ENCODE measurements at regions not wholly inside any gene's neighbourhood (a gene's known extent, or its start where the extent isn't known, plus 50 kb on each side); places are given as distances from the start of the nearest gene placed in this dataset.

DNA sequence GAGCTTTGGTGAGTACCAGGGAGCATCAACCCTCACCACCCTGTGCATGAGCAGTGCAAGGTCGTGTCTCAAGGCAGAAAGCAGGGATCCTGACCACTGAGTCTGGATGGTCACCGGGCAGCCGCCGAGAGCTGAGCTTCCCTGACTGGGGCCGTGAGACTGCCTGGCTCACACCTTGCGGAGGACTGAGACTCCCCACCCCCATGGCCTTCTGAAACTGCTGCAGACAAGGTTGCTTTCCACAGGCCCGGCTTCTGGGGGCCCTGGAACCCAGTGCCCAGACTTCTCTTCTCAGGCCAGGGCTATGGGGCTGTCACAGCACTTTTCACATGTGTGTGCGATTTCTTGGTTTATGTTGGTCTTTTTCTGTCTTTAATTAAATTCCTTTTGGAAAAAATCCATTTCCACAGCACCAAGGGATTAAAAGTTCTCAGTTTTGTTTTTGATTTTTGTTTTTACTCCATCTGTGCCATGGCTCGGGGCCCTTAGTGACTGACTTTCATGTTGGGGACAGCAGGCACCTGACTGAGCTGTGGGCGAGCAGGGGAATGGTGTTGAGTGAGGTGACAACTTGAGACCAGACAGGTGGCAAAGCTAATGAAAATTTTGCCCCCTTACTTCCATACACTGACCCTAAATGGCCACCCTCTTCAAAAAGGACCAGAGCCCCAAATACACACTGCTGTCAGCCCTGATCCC lies 297.9 kb downstream of the CYP26B1 start:
- H2AFZ ChIP-seq (ENCODE audit: low read depth, low read length, severe bottlenecking), result no peak overlapping the region
- no peaks in the 10 kb centered on the region for H3K27me3 ChIP-seq (ENCODE audit: low read length)
- H4K20me1 ChIP-seq (ENCODE audit: low read depth, low read length), result no peaks in the 10 kb centered on the region
- H3K27ac ChIP-seq (ENCODE audit: low read depth, low read length), result no peak overlapping the region
- H3K9ac ChIP-seq (ENCODE audit: low read length), result no peak overlapping the region
- H3K79me2 ChIP-seq (ENCODE audit: insufficient read depth, low read length), result no peaks in the 10 kb centered on the region
- no peaks in the 10 kb centered on the region for H3K9me3 ChIP-seq (ENCODE audit: insufficient read depth, low read length)
- TF ChIP-seq, protein P1, sequence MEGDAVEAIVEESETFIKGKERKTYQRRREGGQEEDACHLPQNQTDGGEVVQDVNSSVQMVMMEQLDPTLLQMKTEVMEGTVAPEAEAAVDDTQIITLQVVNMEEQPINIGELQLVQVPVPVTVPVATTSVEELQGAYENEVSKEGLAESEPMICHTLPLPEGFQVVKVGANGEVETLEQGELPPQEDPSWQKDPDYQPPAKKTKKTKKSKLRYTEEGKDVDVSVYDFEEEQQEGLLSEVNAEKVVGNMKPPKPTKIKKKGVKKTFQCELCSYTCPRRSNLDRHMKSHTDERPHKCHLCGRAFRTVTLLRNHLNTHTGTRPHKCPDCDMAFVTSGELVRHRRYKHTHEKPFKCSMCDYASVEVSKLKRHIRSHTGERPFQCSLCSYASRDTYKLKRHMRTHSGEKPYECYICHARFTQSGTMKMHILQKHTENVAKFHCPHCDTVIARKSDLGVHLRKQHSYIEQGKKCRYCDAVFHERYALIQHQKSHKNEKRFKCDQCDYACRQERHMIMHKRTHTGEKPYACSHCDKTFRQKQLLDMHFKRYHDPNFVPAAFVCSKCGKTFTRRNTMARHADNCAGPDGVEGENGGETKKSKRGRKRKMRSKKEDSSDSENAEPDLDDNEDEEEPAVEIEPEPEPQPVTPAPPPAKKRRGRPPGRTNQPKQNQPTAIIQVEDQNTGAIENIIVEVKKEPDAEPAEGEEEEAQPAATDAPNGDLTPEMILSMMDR (IDR thresholded peaks at IDR 0.05; ENCODE audit: insufficient read depth, low read length, poor library complexity, severe bottlenecking), result no peak
- no peak for TF ChIP-seq EZH2phosphoT487 (conservative IDR thresholded peaks at IDR 0.05; ENCODE audit: low read length)
- no peaks in the 10 kb centered on the region for H3K36me3 ChIP-seq (ENCODE audit: low read length)
- H3K9me2 ChIP-seq (replicated peaks; ENCODE audit: insufficient read depth, low read length), result no peaks in the 10 kb centered on the region
- H3K4me2 ChIP-seq (ENCODE audit: low read depth, low read length, poor library complexity, severe bottlenecking), result no peak overlapping the region
- no peaks in the 10 kb centered on the region for H3F3A ChIP-seq (ENCODE audit: insufficient read depth)
- no peak overlapping the region for H3K4me3 ChIP-seq (ENCODE audit: insufficient read depth, low read length, poor library complexity, severe bottlenecking)

DNA sequence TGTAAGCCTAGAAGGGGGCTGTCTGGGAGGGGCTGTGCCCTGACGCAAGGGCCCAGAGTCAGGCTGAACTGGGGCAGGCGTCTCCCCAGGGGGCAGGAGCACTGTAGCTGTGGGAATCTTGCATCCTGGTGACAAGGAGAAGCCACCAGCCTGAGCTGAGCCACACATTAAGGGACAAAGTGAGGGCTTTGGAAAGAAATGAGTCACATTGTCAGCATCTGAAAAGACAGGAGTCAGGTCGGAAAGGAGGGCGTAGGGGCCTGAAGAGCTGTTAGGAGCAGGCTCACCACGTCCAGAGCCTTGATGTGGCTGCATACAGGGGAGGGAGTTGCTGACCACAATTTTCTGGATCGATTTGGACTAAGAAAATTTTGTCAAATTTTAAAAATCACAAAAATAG lies 298.6 kb downstream of the CYP26B1 start:
- H2AFZ ChIP-seq (ENCODE audit: low read depth, low read length, severe bottlenecking), result no peak overlapping the region
- no peak overlapping the region for H3K4me3 ChIP-seq (ENCODE audit: insufficient read depth, low read length, poor library complexity, severe bottlenecking)
- no peaks in the 10 kb centered on the region for H3K27me3 ChIP-seq (ENCODE audit: low read length)
- no peaks in the 10 kb centered on the region for H3K9me2 ChIP-seq (replicated peaks; ENCODE audit: insufficient read depth, low read length)
- no peaks in the 10 kb centered on the region for H3F3A ChIP-seq (ENCODE audit: insufficient read depth)
- no peaks in the 10 kb centered on the region for H3K36me3 ChIP-seq (ENCODE audit: low read length)
- H3K79me2 ChIP-seq (ENCODE audit: insufficient read depth, low read length), result no peaks in the 10 kb centered on the region
- TF ChIP-seq, protein P1 (IDR thresholded peaks at IDR 0.05; ENCODE audit: insufficient read depth, low read length, poor library complexity, severe bottlenecking), result no peak
- no peak for TF ChIP-seq EZH2phosphoT487 (conservative IDR thresholded peaks at IDR 0.05; ENCODE audit: low read length)
- no peak overlapping the region for H3K4me2 ChIP-seq (ENCODE audit: low read depth, low read length, poor library complexity, severe bottlenecking)
- no peaks in the 10 kb centered on the region for H4K20me1 ChIP-seq (ENCODE audit: low read depth, low read length)
- no peak overlapping the region for H3K9ac ChIP-seq (ENCODE audit: low read length)
- H3K27ac ChIP-seq (ENCODE audit: low read depth, low read length), result no peak overlapping the region
- no peaks in the 10 kb centered on the region for H3K9me3 ChIP-seq (ENCODE audit: insufficient read depth, low read length)

DNA sequence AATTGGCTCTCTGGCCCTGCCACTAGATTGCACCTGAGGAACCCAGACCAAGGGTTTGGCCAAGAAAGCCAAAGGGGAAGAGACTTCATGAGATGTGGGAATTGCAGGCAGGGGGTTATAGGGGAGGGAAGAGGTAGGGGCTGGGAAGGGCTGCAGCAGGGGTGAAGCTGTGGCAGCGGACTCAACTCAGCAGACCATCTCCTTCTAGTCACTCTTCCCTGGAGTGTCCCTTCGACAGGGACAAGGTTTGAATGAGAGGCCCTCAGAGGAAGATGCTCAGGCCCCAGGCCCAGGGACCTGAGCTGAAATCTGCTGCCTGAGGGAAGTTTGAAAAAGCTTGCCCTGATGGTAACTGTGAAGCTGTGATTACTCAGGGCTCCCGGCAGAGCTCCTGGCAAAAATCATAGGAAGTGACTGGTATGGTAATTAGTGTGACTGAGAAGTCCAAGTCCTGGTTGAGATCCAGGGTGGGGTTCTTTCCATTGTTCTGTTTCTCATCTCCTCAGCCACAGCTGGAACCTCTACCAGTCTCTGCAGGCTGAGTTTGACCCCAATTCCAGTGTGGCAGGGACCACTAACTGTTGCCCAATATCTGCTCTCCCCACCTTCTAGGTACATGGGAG lies 300.9 kb downstream of the CYP26B1 start:
- no peaks in the 10 kb centered on the region for H3K36me3 ChIP-seq (ENCODE audit: low read length)
- no peak overlapping the region for H3K9ac ChIP-seq (ENCODE audit: low read length)
- H3K27me3 ChIP-seq (ENCODE audit: low read length), result no peaks in the 10 kb centered on the region
- no peak overlapping the region for H3K4me2 ChIP-seq (ENCODE audit: low read depth, low read length, poor library complexity, severe bottlenecking)
- no peaks in the 10 kb centered on the region for H3F3A ChIP-seq (ENCODE audit: insufficient read depth)
- no peaks in the 10 kb centered on the region for H4K20me1 ChIP-seq (ENCODE audit: low read depth, low read length)
- H3K9me2 ChIP-seq (replicated peaks; ENCODE audit: insufficient read depth, low read length), result no peaks in the 10 kb centered on the region
- H2AFZ ChIP-seq (ENCODE audit: low read depth, low read length, severe bottlenecking), result no peak overlapping the region
- H3K4me3 ChIP-seq (ENCODE audit: insufficient read depth, low read length, poor library complexity, severe bottlenecking), result no peak overlapping the region
- H3K9me3 ChIP-seq (ENCODE audit: insufficient read depth, low read length), result no peaks in the 10 kb centered on the region
- TF ChIP-seq, protein P1 (IDR thresholded peaks at IDR 0.05; ENCODE audit: insufficient read depth, low read length, poor library complexity, severe bottlenecking), result no peak
- TF ChIP-seq EZH2phosphoT487 (conservative IDR thresholded peaks at IDR 0.05; ENCODE audit: low read length), result no peak
- H3K27ac ChIP-seq (ENCODE audit: low read depth, low read length), result no peak overlapping the region
- no peaks in the 10 kb centered on the region for H3K79me2 ChIP-seq (ENCODE audit: insufficient read depth, low read length)
